Activated CD4-positive, CD25-positive, alpha-beta regulatory T cell (primary cell): ENCODE measurements at regions not wholly inside any gene's neighbourhood (a gene's known extent, or its start where the extent isn't known, plus 50 kb on each side); places are given as distances from the start of the nearest gene placed in this dataset.

Source experiments
- DNase-seq, 4 experiments: peaks; one replicate each; lab custom pipeline; 2025; lab: John Stamatoyannopoulos, UW

GRCh38 chr11:80255021-80255420 lies 814.2 kb upstream of the TENM4 start:
- DNase-seq: no peak

- no peak for DNase-seq
Observed at GRCh38 chr11:80241766-80242165, 800.9 kb upstream of the TENM4 start.

- no peak for DNase-seq
Observed at GRCh38 chr11:80240245-80240644, 799.4 kb upstream of the TENM4 start.

GRCh38 chr11:80239217-80239616 lies 798.4 kb upstream of the TENM4 start:
- no peak for DNase-seq

GRCh38 chr11:80227915-80228314 lies 787.1 kb upstream of the TENM4 start:
- no peak for DNase-seq

GRCh38 chr11:80214413-80214812 lies 773.6 kb upstream of the TENM4 start:
- DNase-seq: no peak

- DNase-seq: no peak
Observed at GRCh38 chr11:80211673-80212072, 770.8 kb upstream of the TENM4 start.

GRCh38 chr11:80204021-80204420 lies 763.2 kb upstream of the TENM4 start:
- no peak for DNase-seq

GRCh38 chr11:80196932-80197554 lies 756.2 kb upstream of the TENM4 start:
- DNase-seq: no peak

GRCh38 chr11:80196041-80196440 lies 755.2 kb upstream of the TENM4 start:
- no peak for DNase-seq

GRCh38 chr11:80194625-80195024 lies 753.8 kb upstream of the TENM4 start:
- DNase-seq: no peak

- DNase-seq: no peak
Observed at GRCh38 chr11:80194016-80194415, 753.2 kb upstream of the TENM4 start.

GRCh38 chr11:80188076-80188627 lies 747.3 kb upstream of the TENM4 start:
- DNase-seq: no peak

- DNase-seq: no peak
Observed at GRCh38 chr11:80186692-80187091, 745.9 kb upstream of the TENM4 start.

GRCh38 chr11:80182901-80183300 lies 742.1 kb upstream of the TENM4 start:
- no peak for DNase-seq

GRCh38 chr11:80173371-80174136 lies 732.7 kb upstream of the TENM4 start:
- no peak for DNase-seq

GRCh38 chr11:80168796-80169195 lies 728.0 kb upstream of the TENM4 start:
- no peak for DNase-seq

- DNase-seq: no peak
Observed at GRCh38 chr11:80167766-80168165, 726.9 kb upstream of the TENM4 start.

- no peak for DNase-seq
Observed at GRCh38 chr11:80165744-80166143, 724.9 kb upstream of the TENM4 start.

- DNase-seq: no peak
Observed at GRCh38 chr11:80163441-80163840, 722.6 kb upstream of the TENM4 start.

- no peak for DNase-seq
Observed at GRCh38 chr11:80163011-80163410, 722.2 kb upstream of the TENM4 start.

- no peak for DNase-seq
Observed at GRCh38 chr11:80162387-80162786, 721.6 kb upstream of the TENM4 start.

GRCh38 chr11:80157447-80157846 lies 716.6 kb upstream of the TENM4 start:
- DNase-seq: no peak

- no peak for DNase-seq
Observed at GRCh38 chr11:80156062-80156461, 715.2 kb upstream of the TENM4 start.
